GM12891 (cell line): ENCODE measurements at regions not wholly inside any gene's neighbourhood (a gene's known extent, or its start where the extent isn't known, plus 50 kb on each side); places are given as distances from the start of the nearest gene placed in this dataset.

Experiments
- DNase-seq: peaks from one replicate; pipeline ENCODE4 v3.0.0; 2011; ENCODE audit warnings: low spot score; ENCODE audit not compliant: insufficient read length
- FAIRE-seq: peaks from 2 replicates; lab custom pipeline; 2011; peaks lifted over from hg19 to GRCh38; lab: Jason Lieb, UNC
- PAX5 ChIP-seq: IDR thresholded peaks from 2 replicates; pipeline ENCODE4 v1.6.1; 2011; ENCODE audit warnings: low read length, moderate library complexity, mild to moderate bottlenecking; ENCODE audit not compliant: insufficient read depth, severe bottlenecking
- POLR2A ChIP-seq: IDR thresholded peaks from 2 replicates; pipeline ENCODE4 v1.6.1; 2011; ENCODE audit warnings: low read depth, low read length, control low read depth
- POLR2AphosphoS5 ChIP-seq: IDR thresholded peaks from 2 replicates; pipeline ENCODE4 v1.6.1; 2011; ENCODE audit warnings: low read depth, low read length, control low read depth
- POU2F2 ChIP-seq: IDR thresholded peaks from 2 replicates; pipeline ENCODE4 v1.6.1; 2011; ENCODE audit warnings: low read depth, mild to moderate bottlenecking, control low read depth, low read length, moderate library complexity
- SPI1 ChIP-seq: IDR thresholded peaks from 2 replicates; pipeline ENCODE4 v1.6.1; 2011; ENCODE audit warnings: low read depth, low read length, control low read depth
- TAF1 ChIP-seq: IDR thresholded peaks from 2 replicates; pipeline ENCODE4 v1.6.1; 2011; ENCODE audit warnings: low read depth, low read length, control low read depth

DNA sequence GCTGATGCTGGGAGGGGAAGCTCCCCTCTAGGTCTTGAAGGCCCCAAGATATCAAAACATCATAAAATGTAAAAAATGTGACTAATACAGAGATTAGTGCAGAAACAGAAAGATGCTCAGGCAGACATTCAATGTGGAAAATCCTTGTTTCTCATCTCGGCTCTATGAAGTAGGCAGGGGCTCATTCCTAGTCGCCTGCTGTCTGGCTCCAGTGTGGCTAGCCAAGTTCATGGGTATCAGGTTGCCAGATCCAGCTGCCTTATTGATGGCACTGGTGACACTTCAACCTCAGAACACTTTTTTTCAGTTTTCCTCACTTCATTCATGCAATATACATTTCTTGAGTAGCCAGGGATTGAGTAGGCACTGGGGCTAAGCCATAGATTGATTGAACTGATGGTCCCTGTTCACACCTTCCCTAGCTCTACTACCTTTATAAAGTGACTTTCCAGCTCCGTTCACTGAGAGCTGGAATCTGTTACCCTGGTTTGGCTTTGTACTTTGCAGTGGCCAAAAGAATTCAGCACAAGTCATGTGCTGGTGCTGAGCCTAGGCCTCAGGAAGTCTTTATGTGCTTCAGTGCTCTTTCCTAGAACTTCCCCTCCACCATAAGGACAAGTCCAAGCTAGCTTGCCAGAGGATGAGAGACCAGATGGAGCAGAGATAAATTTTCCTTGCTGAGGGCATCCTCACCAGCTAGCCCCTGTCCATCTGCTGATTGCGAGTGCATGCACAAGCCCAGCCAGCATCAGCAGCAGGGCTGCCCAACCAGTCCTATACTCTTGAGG, 373.6 kb upstream of the ST6GAL2 start:
- TF ChIP-seq POU2F2 (no peak), PAX5 (no peak), TAF1 (no peak), POLR2A (no peak), POLR2AphosphoS5 (no peak), SPI1 (no peak)
- FAIRE-seq (no peak), DNase-seq (no peak)

DNA sequence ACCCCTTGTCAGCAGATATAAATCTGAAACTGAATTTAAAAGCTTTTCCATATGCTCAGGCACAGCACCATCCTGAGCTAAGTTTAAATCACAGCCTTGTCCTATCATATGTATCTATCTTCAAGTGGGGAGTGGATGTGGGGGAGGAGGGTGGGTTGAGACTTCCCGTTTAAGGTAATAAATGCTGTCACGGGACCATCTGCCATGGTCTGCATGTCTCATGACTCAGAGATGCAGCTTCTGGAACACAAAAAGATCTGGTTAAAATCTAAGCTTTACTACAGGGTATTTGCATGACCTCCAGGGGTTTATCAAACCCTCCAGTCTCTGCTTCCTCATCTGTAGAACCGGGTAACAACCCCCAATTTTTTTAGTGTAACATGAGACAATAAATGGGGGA, 377.7 kb upstream of the ST6GAL2 start:
- DNase-seq: no peak
- FAIRE-seq: no peak
- no peak for TF ChIP-seq POLR2A
- TF ChIP-seq PAX5: no peak
- no peak for TF ChIP-seq TAF1
- TF ChIP-seq POLR2AphosphoS5: no peak
- no peak for TF ChIP-seq POU2F2
- TF ChIP-seq SPI1: no peak

DNA sequence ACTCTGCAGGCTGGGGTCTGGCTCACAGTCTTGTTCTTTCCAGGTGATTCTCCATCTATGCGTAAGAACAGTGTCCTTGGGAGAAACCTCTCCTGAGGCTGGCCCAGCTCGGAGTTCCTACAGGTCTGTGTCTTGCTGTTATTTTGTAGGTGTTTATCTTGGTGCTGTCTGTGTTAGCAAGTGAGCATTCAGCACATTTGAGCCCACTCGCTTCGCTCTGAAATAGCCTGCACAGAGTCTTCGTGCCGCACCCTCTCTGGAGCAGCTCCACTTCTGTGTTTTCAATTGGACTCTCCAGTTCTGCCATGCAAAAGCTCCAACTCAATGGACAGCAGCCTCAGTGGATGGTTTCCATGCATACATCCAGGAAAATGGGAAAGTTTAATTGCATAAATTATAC, 378.2 kb upstream of the ST6GAL2 start:
- TF ChIP-seq SPI1 (no peak), PAX5 (no peak), POLR2AphosphoS5 (no peak), POLR2A (no peak), TAF1 (no peak), POU2F2 (no peak)
- FAIRE-seq (no peak), DNase-seq (no peak)

DNA sequence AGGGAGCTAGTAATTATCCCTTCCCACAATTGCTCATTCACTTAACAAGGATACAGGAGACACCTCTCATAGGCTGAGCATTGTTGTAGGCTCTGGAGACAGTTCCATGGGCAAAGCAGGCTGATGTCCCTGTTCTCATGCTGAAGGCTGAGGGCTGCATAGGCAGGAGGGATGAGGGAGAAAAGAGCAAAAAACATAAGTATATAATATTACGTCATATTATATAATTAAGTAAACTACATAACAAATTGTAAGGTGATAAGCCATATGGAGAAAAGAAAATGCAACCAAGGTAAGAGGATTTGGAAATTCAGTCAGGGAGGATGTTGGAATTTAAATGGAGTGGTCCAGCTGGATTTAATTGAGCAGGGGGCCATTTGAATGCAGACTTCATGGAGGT, 380.6 kb upstream of the ST6GAL2 start:
- DNase-seq (no peak), FAIRE-seq (no peak)
- TF ChIP-seq POU2F2 (no peak), SPI1 (no peak), TAF1 (no peak), POLR2AphosphoS5 (no peak), POLR2A (no peak), PAX5 (no peak)

DNA sequence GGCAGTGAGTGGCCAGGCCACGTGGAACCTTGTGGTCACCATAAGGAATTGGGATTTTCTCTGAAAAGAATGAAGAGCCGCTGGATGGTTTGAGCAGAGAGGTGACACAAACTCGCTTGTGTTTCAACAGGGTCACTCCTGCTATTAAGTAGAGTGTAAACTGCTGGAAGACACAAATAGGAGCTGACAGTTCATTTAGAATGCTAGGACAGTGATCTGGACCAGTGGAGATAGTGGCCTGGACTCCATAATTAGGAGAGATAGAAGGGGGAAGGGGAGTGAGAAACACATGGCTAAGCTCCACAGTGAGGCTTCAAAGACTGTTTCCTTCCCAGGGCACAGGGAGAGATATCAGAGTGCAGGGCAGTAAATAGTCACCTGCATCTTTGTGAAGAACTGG, 381.1 kb upstream of the ST6GAL2 start:
- DNase-seq (no peak), FAIRE-seq (no peak)
- TF ChIP-seq POLR2A (no peak), POU2F2 (no peak), SPI1 (no peak), PAX5 (no peak), POLR2AphosphoS5 (no peak), TAF1 (no peak)

DNA sequence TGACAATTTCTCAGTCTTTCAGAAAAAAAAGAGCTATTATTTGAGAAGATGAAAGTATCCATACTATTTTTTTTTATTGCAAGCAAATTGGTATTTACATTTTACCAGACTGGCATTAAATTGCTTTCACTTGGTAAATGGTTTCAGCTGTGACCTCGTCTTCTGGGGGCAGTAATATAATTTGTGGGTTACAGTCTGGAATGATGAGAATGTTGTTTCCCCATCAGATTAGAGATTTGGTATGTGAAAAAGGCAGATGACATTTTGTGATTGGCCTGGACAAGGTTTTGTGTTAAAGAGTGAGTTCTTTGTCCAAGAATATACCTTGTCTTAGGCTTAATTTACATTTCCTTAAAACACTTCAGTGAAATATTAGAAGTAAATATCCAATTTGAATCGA, 390.1 kb upstream of the ST6GAL2 start:
- FAIRE-seq: no peak
- no peak for DNase-seq
- no peak for TF ChIP-seq POLR2A
- no peak for TF ChIP-seq POLR2AphosphoS5
- TF ChIP-seq PAX5: no peak
- TF ChIP-seq TAF1: no peak

DNA sequence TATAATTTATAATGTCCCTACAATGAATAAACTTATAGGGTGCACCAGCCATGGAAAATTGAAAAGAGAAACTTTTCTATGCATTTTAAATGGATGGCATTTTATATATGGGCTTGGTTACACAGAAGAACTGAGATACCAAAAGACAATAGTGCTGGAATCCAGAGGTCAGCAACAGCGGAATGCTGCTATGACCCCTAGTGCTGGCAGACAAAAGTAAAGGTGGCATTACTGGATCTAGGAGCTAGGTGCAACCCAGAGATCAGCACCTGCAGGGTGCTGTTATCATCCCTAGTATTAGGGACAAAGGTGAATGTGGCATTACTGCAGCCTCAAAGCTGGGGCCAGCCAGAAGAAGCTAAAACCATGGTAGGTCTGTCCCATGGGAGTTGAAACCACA, 392.7 kb upstream of the ST6GAL2 start:
- FAIRE-seq (no peak), DNase-seq (no peak)
- TF ChIP-seq PAX5: no peak

- FAIRE-seq (no peak), DNase-seq (no peak)
- TF ChIP-seq POLR2A (no peak), SPI1 (no peak), PAX5 (no peak), TAF1 (no peak), POU2F2 (no peak), POLR2AphosphoS5 (no peak)
Measured at GRCh38 chr2:107281637-107282036, 395.7 kb upstream of the ST6GAL2 start.

DNA sequence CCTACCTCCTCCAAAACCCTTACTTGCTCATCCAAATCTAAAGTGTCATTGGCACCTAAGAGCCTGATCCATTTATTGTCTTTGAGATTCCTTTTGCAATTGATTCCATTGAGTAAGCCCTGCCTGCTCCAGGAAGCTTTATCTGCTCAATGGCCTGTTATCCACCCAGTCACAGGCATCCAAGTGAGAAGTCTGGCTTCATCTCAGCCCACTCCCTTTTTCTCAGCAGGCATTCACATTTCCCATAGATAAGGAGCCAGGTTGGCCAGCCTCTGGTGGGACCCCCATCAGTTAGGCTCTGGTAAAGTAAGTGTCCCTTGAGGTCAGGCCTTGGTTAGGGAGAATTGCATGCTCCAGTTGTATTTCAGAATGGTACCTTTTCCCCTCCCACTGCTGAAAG, 396.2 kb upstream of the ST6GAL2 start:
- TF ChIP-seq SPI1 (no peak), POLR2A (no peak), POU2F2 (no peak), TAF1 (no peak), PAX5 (no peak), POLR2AphosphoS5 (no peak)
- no peak for DNase-seq

More for the DNA sequence above, 396.2 kb upstream of the ST6GAL2 start:
- no peak for FAIRE-seq
